ENCODE measurements at regions not wholly inside any gene's neighbourhood (a gene's known extent, or its start where the extent isn't known, plus 50 kb on each side); places are given as distances from the start of the nearest gene placed in this dataset.

- H3K4me1 ChIP-seq (ENCODE audit: control insufficient read depth in 1 of 2, insufficient read depth in 2 of 2, low read length in 2 of 2): peaks cover 0 to 5% of the 10 kb centered on the region in 2 donors
- TF ChIP-seq CTCF (IDR thresholded peaks at IDR 0.05): no peak
Observed at GRCh38 chr18:45549290-45549689, 66.0 kb upstream of the SLC14A2 start.

GRCh38 chr18:45551142-45551815 is 64.0 kb upstream of the SLC14A2 start:
- H3K27ac ChIP-seq (ENCODE audit: low read depth in 1 of 2, low read length in 2 of 2): no peak overlapping the region
- no peak overlapping the region for H3K4me3 Mint-ChIP-seq
- H3K27me3 Mint-ChIP-seq (ENCODE audit: low read depth in 3 of 3): peaks cover 0 to 2% (median 1%) of the 10 kb centered on the region in 3 donors
- no peak overlapping the region for H2AFZ ChIP-seq (ENCODE audit: insufficient read depth, low read depth, low read length, poor library complexity, severe bottlenecking)
- H3K4me1 Mint-ChIP-seq: peaks cover 8% of the 10 kb centered on the region
- peaks cover 0 to 2% (median 0%) of the 10 kb centered on the region in 7 donors for H3K9me3 Mint-ChIP-seq
- H3K4me1 ChIP-seq (ENCODE audit: control insufficient read depth in 1 of 2, insufficient read depth in 2 of 2, low read length in 2 of 2): peaks cover 0 to 5% of the 10 kb centered on the region in 2 donors
- no peak overlapping the region for H3K4me3 ChIP-seq (replicated peaks in 1 of 3; ENCODE audit: low read depth in 2 of 3, low read length in 3 of 3)
- H3K27ac Mint-ChIP-seq: no peak overlapping the region
- no peak overlapping the region for H3K9ac ChIP-seq (ENCODE audit: insufficient read depth, low read length, poor library complexity, severe bottlenecking)
- H4K20me1 ChIP-seq (ENCODE audit: insufficient read depth, low read length): no peaks in the 10 kb centered on the region
- no peak overlapping the region for H3K4me2 ChIP-seq (replicated peaks; ENCODE audit: extremely low read depth, low read length, poor library complexity, severe bottlenecking)
- no peak for TF ChIP-seq CTCF (IDR thresholded peaks at IDR 0.05)
- WGBS (ENCODE audit: insufficient coverage): 44% methylated on average over 4 of the region's 6 CpGs
- H3K9me3 ChIP-seq (replicated peaks in 1 of 2; ENCODE audit: control insufficient read depth in 1 of 2, insufficient read depth in 1 of 2, low read length in 2 of 2): no peaks in the 10 kb centered on the region
- H3K79me2 ChIP-seq (ENCODE audit: insufficient read depth, low read length): no peaks in the 10 kb centered on the region
- H3K36me3 Mint-ChIP-seq: no peaks in the 10 kb centered on the region
- H3K27me3 ChIP-seq (ENCODE audit: control insufficient read depth in 2 of 2, insufficient read depth in 2 of 2, low read length in 2 of 2): no peaks in the 10 kb centered on the region
- intact Hi-C loops (cut with micrococcal nuclease): no loop called here
- peak; percentile 20 to 51 (median 27) for DNase-seq
- H3K36me3 ChIP-seq (replicated peaks in 1 of 2; ENCODE audit: control insufficient read depth in 1 of 2, insufficient read depth in 2 of 2, low read length in 2 of 2): no peaks in the 10 kb centered on the region

More at GRCh38 chr18:45549290-45549689, 66.0 kb upstream of the SLC14A2 start:
- no peak for DNase-seq
- peaks cover 8% of the 10 kb centered on the region for H3K4me1 Mint-ChIP-seq
- 100% methylated on average over 2 of the region's 7 CpGs for WGBS (ENCODE audit: insufficient coverage)
- H3K9me3 Mint-ChIP-seq: peaks cover 0 to 2% (median 0%) of the 10 kb centered on the region in 7 donors
- no peak overlapping the region for H2AFZ ChIP-seq (ENCODE audit: insufficient read depth, low read depth, low read length, poor library complexity, severe bottlenecking)
- no peaks in the 10 kb centered on the region for H3K36me3 ChIP-seq (replicated peaks in 1 of 2; ENCODE audit: control insufficient read depth in 1 of 2, insufficient read depth in 2 of 2, low read length in 2 of 2)
- no peaks in the 10 kb centered on the region for H4K20me1 ChIP-seq (ENCODE audit: insufficient read depth, low read length)
- no peak overlapping the region for H3K27ac ChIP-seq (ENCODE audit: low read depth in 1 of 2, low read length in 2 of 2)
- intact Hi-C loops (cut with micrococcal nuclease): no loop called here
- no peak overlapping the region for H3K4me3 ChIP-seq (replicated peaks in 1 of 3; ENCODE audit: low read depth in 2 of 3, low read length in 3 of 3)
- no peak overlapping the region for H3K9ac ChIP-seq (ENCODE audit: insufficient read depth, low read length, poor library complexity, severe bottlenecking)
- H3K4me2 ChIP-seq (replicated peaks; ENCODE audit: extremely low read depth, low read length, poor library complexity, severe bottlenecking): no peak overlapping the region
- H3K27me3 ChIP-seq (ENCODE audit: control insufficient read depth in 2 of 2, insufficient read depth in 2 of 2, low read length in 2 of 2): no peaks in the 10 kb centered on the region
- H3K27me3 Mint-ChIP-seq (ENCODE audit: low read depth in 3 of 3): peaks cover 0 to 2% (median 1%) of the 10 kb centered on the region in 3 donors
- no peaks in the 10 kb centered on the region for H3K79me2 ChIP-seq (ENCODE audit: insufficient read depth, low read length)
- no peak overlapping the region for H3K27ac Mint-ChIP-seq
- no peak overlapping the region for H3K4me3 Mint-ChIP-seq
- no peaks in the 10 kb centered on the region for H3K36me3 Mint-ChIP-seq
- H3K9me3 ChIP-seq (replicated peaks in 1 of 2; ENCODE audit: control insufficient read depth in 1 of 2, insufficient read depth in 1 of 2, low read length in 2 of 2): no peaks in the 10 kb centered on the region
